PC-3 (cell line): ENCODE measurements at regions not wholly inside any gene's neighbourhood (a gene's known extent, or its start where the extent isn't known, plus 50 kb on each side); places are given as distances from the start of the nearest gene placed in this dataset.

ENCODE experiments used
- CTCF ChIP-seq: fragments of 300-600 bp; sonication (generic); conservative IDR thresholded peaks from 2 replicates; pipeline ENCODE4 v1.5.1; 2017; ENCODE audit warnings: antibody characterized with exemption, low read depth, mild to moderate bottlenecking, low read length
- EZH2 ChIP-seq: fragments of 300-600 bp; sonication (generic); IDR thresholded peaks from one replicate; pipeline ENCODE4 v1.6.1; 2017; ENCODE audit warnings: antibody characterized with exemption, mild to moderate bottlenecking, low read length; ENCODE audit not compliant: unreplicated experiment
- EZH2phosphoT487 ChIP-seq: fragments of 300-600 bp; sonication (generic); IDR thresholded peaks from 2 replicates; pipeline ENCODE4 v1.6.1; 2018; ENCODE audit warnings: mild to moderate bottlenecking, antibody characterized with exemption, low read length, borderline replicate concordance

- TF ChIP-seq CTCF: no peak
- no peak for TF ChIP-seq EZH2phosphoT487
- TF ChIP-seq EZH2: no peak
These were observed 96.7 kb downstream of the HTR5A start for GRCh38 chr7:155166673-155167370.
